ENCODE measurements at regions not wholly inside any gene's neighbourhood (a gene's known extent, or its start where the extent isn't known, plus 50 kb on each side); places are given as distances from the start of the nearest gene placed in this dataset.

GRCh38 chr1:103387898-103388297 lies 137.6 kb upstream of the RNPC3 start:
- H3K27ac Mint-ChIP-seq: no peak overlapping the region
- no peaks in the 10 kb centered on the region for H3K27me3 Mint-ChIP-seq
- H3K4me3 Mint-ChIP-seq: no peak overlapping the region
- POLR2A ChIA-PET: no interaction called here
- H3K4me1 Mint-ChIP-seq: no peaks in the 10 kb centered on the region
- H3K9me3 Mint-ChIP-seq: peaks cover 4% of the 10 kb centered on the region
- no peak for DNase-seq
- no peaks in the 10 kb centered on the region for H3K36me3 Mint-ChIP-seq (ENCODE audit: low read depth)
- CTCF ChIA-PET: no interaction called here

DNA sequence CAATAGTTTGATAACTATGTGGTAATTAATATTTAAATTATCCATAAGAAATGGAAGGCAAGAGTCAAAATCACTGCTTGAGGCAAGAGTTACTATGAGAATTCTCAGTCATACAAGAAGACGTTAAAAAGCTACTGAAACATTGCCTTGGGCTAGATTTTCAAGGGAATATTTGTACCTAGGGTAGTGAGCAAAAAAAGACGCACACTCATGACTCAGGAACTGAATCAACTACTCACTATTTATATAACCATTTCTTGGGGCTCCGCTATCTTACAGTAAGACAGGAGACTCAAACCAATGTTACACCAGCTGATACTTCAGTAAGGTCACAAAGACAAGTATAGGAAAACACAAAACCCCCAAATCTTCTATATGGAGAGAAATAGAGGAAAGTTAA lies 151.5 kb upstream of the RNPC3 start:
- no peaks in the 10 kb centered on the region for H3K9me3 Mint-ChIP-seq
- no peaks in the 10 kb centered on the region for H3K27me3 Mint-ChIP-seq
- DNase-seq: no peak
- POLR2A ChIA-PET: no interaction called here
- H3K36me3 Mint-ChIP-seq (ENCODE audit: low read depth): no peaks in the 10 kb centered on the region
- CTCF ChIA-PET: no interaction called here
- no peaks in the 10 kb centered on the region for H3K4me1 Mint-ChIP-seq
- no peak overlapping the region for H3K4me3 Mint-ChIP-seq
- H3K27ac Mint-ChIP-seq: no peak overlapping the region

DNA sequence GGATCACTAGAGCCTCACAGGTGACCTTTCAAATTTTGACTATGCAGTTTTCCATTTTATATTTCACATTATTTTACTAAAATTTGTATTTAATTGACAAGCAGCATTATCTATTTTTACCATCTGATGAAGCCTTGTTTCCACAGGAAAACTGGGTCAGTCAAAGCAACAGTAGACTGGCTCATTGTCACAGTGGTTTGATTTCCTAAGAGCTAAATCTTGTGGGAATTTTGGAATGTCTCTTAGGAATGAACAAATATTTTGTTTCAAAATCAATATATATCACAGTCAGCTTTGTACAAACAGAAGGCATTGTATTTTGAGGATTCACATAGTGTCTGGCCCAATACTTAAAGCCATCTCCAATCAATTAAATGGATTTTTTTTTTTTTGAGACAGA lies 152.6 kb upstream of the RNPC3 start:
- CTCF ChIA-PET: no interaction called here
- Mint-ChIP-seq H3K27ac (no peak overlapping the region), H3K4me3 (no peak overlapping the region), H3K27me3 (no peaks in the 10 kb centered on the region), H3K4me1 (no peaks in the 10 kb centered on the region), H3K36me3 (ENCODE audit: low read depth) (no peaks in the 10 kb centered on the region), H3K9me3 (no peaks in the 10 kb centered on the region)
- POLR2A ChIA-PET: no interaction called here
- no peak for DNase-seq

GRCh38 chr1:103371234-103371633 lies 154.3 kb upstream of the RNPC3 start:
- no peaks in the 10 kb centered on the region for H3K9me3 Mint-ChIP-seq
- H3K4me1 Mint-ChIP-seq: no peaks in the 10 kb centered on the region
- no peak overlapping the region for H3K27ac Mint-ChIP-seq
- CTCF ChIA-PET: no interaction called here
- no peak for DNase-seq
- POLR2A ChIA-PET: no interaction called here
- no peak overlapping the region for H3K4me3 Mint-ChIP-seq
- no peaks in the 10 kb centered on the region for H3K36me3 Mint-ChIP-seq (ENCODE audit: low read depth)
- H3K27me3 Mint-ChIP-seq: no peaks in the 10 kb centered on the region

- DNase-seq: no peak
- Mint-ChIP-seq H3K27me3 (no peaks in the 10 kb centered on the region), H3K4me3 (no peak overlapping the region), H3K9me3 (no peaks in the 10 kb centered on the region), H3K27ac (no peak overlapping the region), H3K4me1 (no peaks in the 10 kb centered on the region), H3K36me3 (ENCODE audit: low read depth) (no peaks in the 10 kb centered on the region)
- ChIA-PET CTCF (no interaction called here), POLR2A (no interaction called here)
Measured at GRCh38 chr1:103367186-103367585, 158.3 kb upstream of the RNPC3 start.

GRCh38 chr1:103365860-103366569 lies 159.5 kb upstream of the RNPC3 start:
- Mint-ChIP-seq H3K4me3 (no peak overlapping the region), H3K27me3 (no peaks in the 10 kb centered on the region)
- DNase-seq: no peak

DNA sequence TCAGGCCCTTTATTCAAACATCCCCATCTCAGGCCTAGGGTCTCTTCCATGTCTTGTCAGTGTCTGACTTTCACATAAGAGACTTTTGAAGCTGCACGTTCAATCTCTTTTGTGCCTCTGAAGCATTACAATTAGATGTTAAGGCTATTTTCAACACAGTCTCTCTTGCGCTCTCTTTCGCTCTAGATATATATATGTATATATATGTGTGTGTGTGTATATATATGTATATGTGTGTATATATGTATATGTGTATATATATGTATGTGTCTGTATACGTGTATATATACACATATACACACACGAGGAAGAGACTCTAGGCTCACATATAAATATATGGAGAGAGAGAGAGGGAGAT lies 162.5 kb upstream of the RNPC3 start:
- Mint-ChIP-seq H3K36me3 (ENCODE audit: low read depth) (no peaks in the 10 kb centered on the region), H3K4me1 (no peaks in the 10 kb centered on the region), H3K27ac (no peak overlapping the region), H3K9me3 (no peaks in the 10 kb centered on the region), H3K27me3 (no peaks in the 10 kb centered on the region), H3K4me3 (no peak overlapping the region)
- ChIA-PET POLR2A (no interaction called here), CTCF (no interaction called here)
- DNase-seq: no peak

More at GRCh38 chr1:103365860-103366569, 159.5 kb upstream of the RNPC3 start:
- H3K9me3 Mint-ChIP-seq: no peaks in the 10 kb centered on the region
- CTCF ChIA-PET: no interaction called here
- POLR2A ChIA-PET: no interaction called here
- no peaks in the 10 kb centered on the region for H3K36me3 Mint-ChIP-seq (ENCODE audit: low read depth)
- H3K27ac Mint-ChIP-seq: no peak overlapping the region
- no peaks in the 10 kb centered on the region for H3K4me1 Mint-ChIP-seq

GRCh38 chr1:103362348-103363007 lies 163.0 kb upstream of the RNPC3 start:
- no peaks in the 10 kb centered on the region for H3K4me1 Mint-ChIP-seq
- H3K27ac Mint-ChIP-seq: no peak overlapping the region
- DNase-seq: no peak
- no peaks in the 10 kb centered on the region for H3K27me3 Mint-ChIP-seq
- no peaks in the 10 kb centered on the region for H3K9me3 Mint-ChIP-seq
- no peaks in the 10 kb centered on the region for H3K36me3 Mint-ChIP-seq (ENCODE audit: low read depth)
- ChIA-PET CTCF (no interaction called here), POLR2A (no interaction called here)
- H3K4me3 Mint-ChIP-seq: no peak overlapping the region

DNA sequence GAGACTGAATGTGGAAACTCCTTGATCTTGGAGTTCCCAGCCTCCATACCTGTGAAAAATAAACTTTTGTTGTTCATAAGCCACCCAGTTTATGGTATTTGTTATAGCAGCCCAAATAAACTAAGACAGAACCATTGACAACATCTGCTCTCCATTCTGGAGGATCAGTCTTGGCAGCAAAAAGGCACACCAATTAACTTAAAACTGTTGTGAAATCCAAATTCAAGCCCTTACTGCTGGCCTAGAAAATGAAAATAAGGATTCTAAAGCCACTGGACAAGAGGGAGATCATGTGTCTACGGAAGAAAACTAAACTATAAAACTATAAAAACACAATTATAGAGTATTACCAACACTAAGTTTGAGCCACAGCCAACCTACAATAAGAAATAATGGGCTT lies 172.1 kb upstream of the RNPC3 start:
- POLR2A ChIA-PET: no interaction called here
- Mint-ChIP-seq H3K36me3 (ENCODE audit: low read depth) (no peaks in the 10 kb centered on the region), H3K9me3 (no peaks in the 10 kb centered on the region), H3K4me3 (no peak overlapping the region), H3K4me1 (no peaks in the 10 kb centered on the region), H3K27ac (no peak overlapping the region), H3K27me3 (no peaks in the 10 kb centered on the region)
- CTCF ChIA-PET: no interaction called here
- DNase-seq: no peak

- Mint-ChIP-seq H3K9me3 (no peaks in the 10 kb centered on the region), H3K36me3 (ENCODE audit: low read depth) (no peaks in the 10 kb centered on the region), H3K4me3 (no peak overlapping the region), H3K27me3 (no peaks in the 10 kb centered on the region), H3K4me1 (no peaks in the 10 kb centered on the region), H3K27ac (no peak overlapping the region)
- POLR2A ChIA-PET: no interaction called here
- CTCF ChIA-PET: no interaction called here
- no peak for DNase-seq
Measured at GRCh38 chr1:103348136-103348535, 177.4 kb upstream of the RNPC3 start.

GRCh38 chr1:103344930-103345329 lies 180.6 kb upstream of the RNPC3 start:
- Mint-ChIP-seq H3K27ac (no peak overlapping the region), H3K4me3 (no peak overlapping the region), H3K27me3 (no peaks in the 10 kb centered on the region), H3K36me3 (ENCODE audit: low read depth) (no peaks in the 10 kb centered on the region), H3K9me3 (no peaks in the 10 kb centered on the region), H3K4me1 (no peaks in the 10 kb centered on the region)
- CTCF ChIA-PET: no interaction called here
- no peak for DNase-seq
- POLR2A ChIA-PET: no interaction called here

DNA sequence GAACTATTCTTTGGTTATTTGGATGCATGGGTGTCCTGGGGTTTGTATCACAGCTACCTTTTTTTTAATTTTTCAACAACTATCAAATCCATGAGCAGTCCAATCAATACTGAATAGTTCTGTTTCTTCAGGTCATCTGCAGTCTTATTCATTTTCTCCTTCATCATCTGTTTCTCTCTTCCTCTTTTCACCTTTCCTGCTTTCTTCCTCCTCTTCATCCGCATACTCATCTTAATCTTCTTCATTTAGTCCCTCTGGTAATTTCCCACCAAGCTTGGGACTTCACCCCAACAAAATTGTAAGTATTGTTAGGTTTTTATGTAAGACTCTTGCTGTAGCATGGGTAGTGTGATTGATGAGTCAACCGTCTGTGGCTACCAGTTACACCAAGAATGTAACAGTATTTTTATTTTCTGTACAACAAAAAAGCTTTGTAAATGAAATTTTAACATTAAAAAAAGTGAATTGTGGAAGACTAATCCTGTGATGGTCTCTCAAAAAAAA lies 184.1 kb upstream of the RNPC3 start:
- Mint-ChIP-seq H3K27me3 (no peaks in the 10 kb centered on the region), H3K4me3 (no peak overlapping the region), H3K27ac (no peak overlapping the region), H3K4me1 (no peaks in the 10 kb centered on the region), H3K36me3 (ENCODE audit: low read depth) (no peaks in the 10 kb centered on the region), H3K9me3 (no peaks in the 10 kb centered on the region)
- ChIA-PET CTCF (no interaction called here), POLR2A (no interaction called here)
- DNase-seq: no peak

GRCh38 chr1:103337779-103338178 lies 187.7 kb upstream of the RNPC3 start:
- no peaks in the 10 kb centered on the region for H3K9me3 Mint-ChIP-seq
- DNase-seq: no peak
- H3K36me3 Mint-ChIP-seq (ENCODE audit: low read depth): no peaks in the 10 kb centered on the region
- H3K27me3 Mint-ChIP-seq: no peaks in the 10 kb centered on the region
- POLR2A ChIA-PET: no interaction called here
- CTCF ChIA-PET: no interaction called here
- H3K4me3 Mint-ChIP-seq: no peak overlapping the region
- H3K27ac Mint-ChIP-seq: no peak overlapping the region
- no peaks in the 10 kb centered on the region for H3K4me1 Mint-ChIP-seq

DNA sequence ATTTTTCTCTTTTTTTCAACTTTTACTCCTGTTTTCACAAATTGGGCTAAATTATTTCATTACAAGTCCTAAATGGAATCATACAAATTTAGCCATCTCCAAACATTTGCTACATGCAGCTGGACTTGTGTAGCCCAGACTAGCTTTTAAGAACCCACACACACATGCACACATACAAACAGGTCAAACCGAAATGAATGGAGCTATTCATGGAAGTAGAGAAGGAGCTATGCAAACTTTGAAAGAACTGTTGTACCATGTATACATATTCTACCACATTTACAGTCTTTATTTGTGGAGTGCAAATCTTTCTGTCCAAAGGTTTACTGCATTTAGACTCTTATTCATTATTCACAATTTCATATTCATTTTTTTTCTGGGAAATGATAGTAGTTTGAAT lies 189.1 kb upstream of the RNPC3 start:
- ChIA-PET POLR2A (no interaction called here), CTCF (no interaction called here)
- Mint-ChIP-seq H3K27ac (no peak overlapping the region), H3K36me3 (ENCODE audit: low read depth) (no peaks in the 10 kb centered on the region), H3K9me3 (no peaks in the 10 kb centered on the region), H3K4me3 (no peak overlapping the region), H3K27me3 (no peaks in the 10 kb centered on the region), H3K4me1 (no peaks in the 10 kb centered on the region)
- DNase-seq: no peak

Measured in activated CD4-positive, alpha-beta memory T cell treated with anti-CD3 and anti-CD28 coated beads, Interleukin-2, amount 10 ng/mL, durations not matched to agents 7 days and 5 days (primary cell).